ENCODE measurements at regions not wholly inside any gene's neighbourhood (a gene's known extent, or its start where the extent isn't known, plus 50 kb on each side); places are given as distances from the start of the nearest gene placed in this dataset.

- Mint-ChIP-seq H3K4me3 (no peak overlapping the region), H3K9me3 (ENCODE audit: insufficient read depth) (peaks cover 10% of the 10 kb centered on the region), H3K4me1 (ENCODE audit: low read depth) (no peaks in the 10 kb centered on the region), H3K27ac (no peak overlapping the region), H3K36me3 (ENCODE audit: low read depth) (no peaks in the 10 kb centered on the region), H3K27me3 (ENCODE audit: low read depth) (no peaks in the 10 kb centered on the region)
- POLR2A ChIA-PET, result interaction anchor here (0.6 kb wide), 1 partner anchor 216 kb away, joined by 3 read pairs; no protein-coding TSS in a partner anchor
- DNase-seq (no peak), ATAC-seq (no peak)
- CTCF ChIA-PET, result no interaction called here
Observed at GRCh38 chr3:164397462-164397861, 680.8 kb downstream of the SI start.

- ChIA-PET CTCF (no interaction called here), POLR2A (no interaction called here)
- Mint-ChIP-seq H3K4me1 (ENCODE audit: low read depth) (no peaks in the 10 kb centered on the region), H3K27ac (no peak overlapping the region), H3K36me3 (ENCODE audit: low read depth) (no peaks in the 10 kb centered on the region), H3K9me3 (ENCODE audit: insufficient read depth) (peaks cover 7% of the 10 kb centered on the region), H3K27me3 (ENCODE audit: low read depth) (no peaks in the 10 kb centered on the region), H3K4me3 (no peak overlapping the region)
- ATAC-seq, result no peak
- no peak for DNase-seq
Observed at GRCh38 chr3:164393171-164393570, 685.1 kb downstream of the SI start.

GRCh38 chr3:164390046-164390445 lies 688.2 kb downstream of the SI start:
- no peak for DNase-seq
- peaks cover 5% of the 10 kb centered on the region for H3K9me3 Mint-ChIP-seq (ENCODE audit: insufficient read depth)
- no peak overlapping the region for H3K4me3 Mint-ChIP-seq
- POLR2A ChIA-PET, result no interaction called here
- H3K36me3 Mint-ChIP-seq (ENCODE audit: low read depth), result no peaks in the 10 kb centered on the region
- H3K4me1 Mint-ChIP-seq (ENCODE audit: low read depth), result no peaks in the 10 kb centered on the region
- no peak overlapping the region for H3K27ac Mint-ChIP-seq
- CTCF ChIA-PET, result no interaction called here
- no peaks in the 10 kb centered on the region for H3K27me3 Mint-ChIP-seq (ENCODE audit: low read depth)
- no peak for ATAC-seq

DNA sequence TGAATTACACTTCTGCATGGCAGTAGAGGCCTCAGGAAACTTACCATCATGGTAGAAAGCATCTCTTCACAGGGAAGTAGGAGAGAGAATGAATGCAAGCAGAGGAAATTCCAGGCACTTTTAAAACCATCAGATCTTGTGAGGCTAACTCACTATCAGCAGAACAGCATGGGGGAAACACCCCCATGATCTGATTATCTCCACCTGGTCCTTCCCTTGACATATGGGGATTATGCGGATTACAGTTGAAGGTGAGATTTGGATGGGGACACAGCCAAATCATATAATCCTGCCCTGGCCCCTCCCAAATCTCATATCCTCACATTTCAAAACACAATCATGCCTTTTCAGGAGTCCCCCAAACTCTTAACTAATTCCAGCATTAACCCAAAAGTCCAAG lies 691.1 kb downstream of the SI start:
- Mint-ChIP-seq H3K9me3 (ENCODE audit: insufficient read depth) (peaks cover 5% of the 10 kb centered on the region), H3K4me1 (ENCODE audit: low read depth) (no peaks in the 10 kb centered on the region), H3K4me3 (no peak overlapping the region), H3K27me3 (ENCODE audit: low read depth) (no peaks in the 10 kb centered on the region), H3K27ac (no peak overlapping the region), H3K36me3 (ENCODE audit: low read depth) (no peaks in the 10 kb centered on the region)
- ATAC-seq (no peak), DNase-seq (no peak)
- ChIA-PET CTCF (no interaction called here), POLR2A (no interaction called here)

DNA sequence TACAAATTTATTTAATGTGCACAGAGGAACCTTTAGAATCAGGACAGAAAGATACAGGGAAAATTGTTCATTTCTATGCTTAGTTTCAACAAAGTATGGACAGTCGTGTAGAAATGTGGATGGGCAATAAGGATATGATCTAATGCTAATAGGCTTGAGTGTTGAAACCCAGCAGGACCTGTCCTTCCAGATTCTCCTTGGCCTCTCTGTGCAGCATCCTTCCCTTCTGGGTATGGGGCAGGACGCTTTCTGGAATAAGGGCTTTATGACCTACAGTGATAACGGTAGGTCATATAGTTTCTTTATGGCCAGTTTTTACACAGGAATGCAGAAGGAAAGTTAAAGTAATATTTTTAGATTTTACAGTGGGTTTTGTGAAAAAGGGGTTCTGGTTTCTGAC lies 698.1 kb downstream of the SI start:
- ATAC-seq (no peak), DNase-seq (no peak)
- Mint-ChIP-seq H3K4me3 (no peak overlapping the region), H3K27me3 (ENCODE audit: low read depth) (no peaks in the 10 kb centered on the region), H3K36me3 (ENCODE audit: low read depth) (no peaks in the 10 kb centered on the region), H3K27ac (no peak overlapping the region), H3K9me3 (ENCODE audit: insufficient read depth) (no peaks in the 10 kb centered on the region), H3K4me1 (ENCODE audit: low read depth) (no peaks in the 10 kb centered on the region)
- POLR2A ChIA-PET, result no interaction called here
- CTCF ChIA-PET, result no interaction called here

DNA sequence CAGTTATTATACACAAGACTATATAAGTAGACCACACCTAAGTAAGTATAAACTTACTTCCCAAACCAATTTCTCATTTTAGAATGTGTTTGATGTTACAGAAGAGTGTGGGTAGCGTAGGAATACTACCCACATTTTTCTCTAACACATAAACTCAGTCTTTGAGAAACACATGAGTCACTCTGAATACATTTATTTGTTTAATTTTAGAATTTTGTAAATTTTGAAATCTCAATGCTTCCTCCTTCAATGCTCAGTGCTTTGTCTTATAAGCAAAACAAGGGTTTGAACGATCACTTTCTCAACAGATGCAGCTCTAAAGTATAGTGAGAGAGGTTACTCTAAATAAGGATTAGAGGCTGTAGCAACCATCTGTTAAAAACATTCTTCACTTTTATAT lies 700.8 kb downstream of the SI start:
- Mint-ChIP-seq H3K4me3 (no peak overlapping the region), H3K36me3 (ENCODE audit: low read depth) (no peaks in the 10 kb centered on the region), H3K9me3 (ENCODE audit: insufficient read depth) (no peaks in the 10 kb centered on the region), H3K4me1 (ENCODE audit: low read depth) (no peaks in the 10 kb centered on the region), H3K27ac (no peak overlapping the region), H3K27me3 (ENCODE audit: low read depth) (no peaks in the 10 kb centered on the region)
- ChIA-PET CTCF (no interaction called here), POLR2A (no interaction called here)
- no peak for ATAC-seq
- DNase-seq, result no peak

DNA sequence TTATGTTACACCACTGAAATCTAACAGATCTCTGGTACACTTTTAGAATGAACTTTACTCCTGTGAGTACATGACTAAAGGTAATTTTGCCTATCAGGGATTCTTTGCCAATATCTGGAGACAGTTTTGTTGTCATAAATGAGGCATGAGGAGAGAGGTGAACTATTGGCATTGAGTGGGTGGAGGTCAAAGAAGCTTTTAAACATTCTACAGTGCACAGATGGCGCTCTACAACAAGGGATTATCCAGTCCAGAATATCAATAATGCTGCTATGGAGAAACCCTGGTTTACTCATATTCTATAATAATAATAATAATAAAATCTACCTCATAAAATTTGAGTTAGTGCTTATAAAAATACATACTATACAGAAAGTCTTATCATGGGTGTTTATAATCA lies 702.3 kb downstream of the SI start:
- Mint-ChIP-seq H3K27ac (no peak overlapping the region), H3K36me3 (ENCODE audit: low read depth) (no peaks in the 10 kb centered on the region), H3K9me3 (ENCODE audit: insufficient read depth) (no peaks in the 10 kb centered on the region), H3K4me3 (no peak overlapping the region), H3K4me1 (ENCODE audit: low read depth) (no peaks in the 10 kb centered on the region), H3K27me3 (ENCODE audit: low read depth) (no peaks in the 10 kb centered on the region)
- ATAC-seq (no peak), DNase-seq (no peak)
- POLR2A ChIA-PET, result no interaction called here
- CTCF ChIA-PET, result no interaction called here

- no peak for DNase-seq
- H3K9me3 Mint-ChIP-seq (ENCODE audit: insufficient read depth), result no peaks in the 10 kb centered on the region
Observed at GRCh38 chr3:164375538-164375937, 702.8 kb downstream of the SI start.

DNA sequence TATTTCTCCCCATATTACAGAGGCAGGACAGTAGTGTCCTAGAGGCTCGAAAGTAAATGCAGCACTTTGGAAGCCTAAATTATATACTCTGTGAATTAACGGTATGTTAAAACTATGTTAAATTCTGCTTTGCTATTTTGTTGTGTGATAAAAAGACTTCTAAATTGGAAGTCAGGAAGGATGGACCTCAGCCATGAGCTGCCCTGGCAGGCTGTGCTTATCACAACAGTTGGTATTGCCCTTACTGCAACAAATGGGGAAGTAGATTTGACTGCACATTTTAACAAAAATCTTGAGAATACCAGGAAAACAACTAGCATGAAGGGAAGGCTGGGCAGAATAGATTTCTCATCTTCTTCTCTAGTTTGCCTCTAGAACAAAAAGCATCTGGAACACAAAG lies 706.6 kb downstream of the SI start:
- CTCF ChIA-PET, result no interaction called here
- Mint-ChIP-seq H3K4me3 (no peak overlapping the region), H3K36me3 (ENCODE audit: low read depth) (no peaks in the 10 kb centered on the region), H3K27ac (no peak overlapping the region), H3K9me3 (ENCODE audit: insufficient read depth) (no peaks in the 10 kb centered on the region), H3K4me1 (ENCODE audit: low read depth) (no peaks in the 10 kb centered on the region), H3K27me3 (ENCODE audit: low read depth) (no peaks in the 10 kb centered on the region)
- POLR2A ChIA-PET, result no interaction called here
- ATAC-seq (no peak), DNase-seq (no peak)

More at GRCh38 chr3:164375538-164375937, 702.8 kb downstream of the SI start:
- Mint-ChIP-seq H3K4me1 (ENCODE audit: low read depth) (no peaks in the 10 kb centered on the region), H3K27me3 (ENCODE audit: low read depth) (no peaks in the 10 kb centered on the region), H3K4me3 (no peak overlapping the region), H3K36me3 (ENCODE audit: low read depth) (no peaks in the 10 kb centered on the region), H3K27ac (no peak overlapping the region)
- ATAC-seq, result no peak
- ChIA-PET POLR2A (no interaction called here), CTCF (no interaction called here)

DNA sequence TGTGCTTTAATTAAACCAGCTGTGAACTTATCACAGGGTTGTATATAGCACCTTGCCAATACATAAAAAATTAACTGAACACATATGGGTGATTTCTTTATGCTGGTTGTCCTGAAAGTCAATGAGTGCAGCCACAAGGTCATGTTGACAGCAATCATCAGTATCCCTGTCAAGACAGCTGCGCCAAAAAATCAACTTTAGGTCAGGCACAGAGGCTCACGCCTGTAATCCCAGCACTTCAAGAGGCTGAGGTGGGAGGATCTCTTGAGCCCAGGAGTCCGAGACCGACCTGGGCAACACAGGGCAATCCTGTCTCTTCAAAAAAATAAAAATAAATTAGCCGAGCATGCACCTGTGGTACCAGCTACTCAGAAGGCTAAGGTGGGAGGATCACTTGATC lies 707.3 kb downstream of the SI start:
- Mint-ChIP-seq H3K4me1 (ENCODE audit: low read depth) (no peaks in the 10 kb centered on the region), H3K4me3 (no peak overlapping the region), H3K9me3 (ENCODE audit: insufficient read depth) (no peaks in the 10 kb centered on the region), H3K27me3 (ENCODE audit: low read depth) (no peaks in the 10 kb centered on the region), H3K27ac (no peak overlapping the region), H3K36me3 (ENCODE audit: low read depth) (no peaks in the 10 kb centered on the region)
- no peak for DNase-seq
- no peak for ATAC-seq
- POLR2A ChIA-PET, result no interaction called here
- CTCF ChIA-PET, result no interaction called here

DNA sequence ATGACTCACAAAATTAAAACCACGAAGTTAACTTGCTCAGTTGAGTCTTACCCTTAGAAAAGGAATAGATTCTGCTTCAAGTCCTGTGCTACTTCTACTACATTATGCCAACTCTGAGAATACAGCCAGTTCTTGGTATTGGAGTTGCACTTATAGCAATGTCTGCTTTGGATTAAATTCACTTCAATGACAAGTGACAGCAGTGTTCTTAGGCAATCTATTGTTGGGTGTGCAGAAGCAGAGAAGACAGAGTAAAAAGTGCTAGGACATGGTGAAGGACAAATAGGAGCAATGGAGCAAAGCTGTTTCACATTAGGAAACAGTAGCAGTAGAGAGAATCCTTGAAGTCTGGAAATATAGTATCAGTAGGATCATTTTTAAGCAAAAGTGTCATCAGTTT lies 713.1 kb downstream of the SI start:
- ATAC-seq, result no peak
- no peak overlapping the region for H3K27ac Mint-ChIP-seq
- POLR2A ChIA-PET, result no interaction called here

GRCh38 chr3:164364111-164364510 lies 714.2 kb downstream of the SI start:
- no peak for ATAC-seq
- H3K27ac Mint-ChIP-seq, result no peak overlapping the region
- CTCF ChIA-PET, result no interaction called here
- H3K36me3 Mint-ChIP-seq (ENCODE audit: low read depth), result no peaks in the 10 kb centered on the region
- no peak for DNase-seq
- no peaks in the 10 kb centered on the region for H3K9me3 Mint-ChIP-seq (ENCODE audit: insufficient read depth)
- H3K27me3 Mint-ChIP-seq (ENCODE audit: low read depth), result no peaks in the 10 kb centered on the region
- POLR2A ChIA-PET, result no interaction called here
- no peak overlapping the region for H3K4me3 Mint-ChIP-seq
- no peaks in the 10 kb centered on the region for H3K4me1 Mint-ChIP-seq (ENCODE audit: low read depth)

More for the DNA sequence above, 713.1 kb downstream of the SI start:
- CTCF ChIA-PET, result no interaction called here
- Mint-ChIP-seq H3K9me3 (ENCODE audit: insufficient read depth) (no peaks in the 10 kb centered on the region), H3K27me3 (ENCODE audit: low read depth) (no peaks in the 10 kb centered on the region), H3K36me3 (ENCODE audit: low read depth) (no peaks in the 10 kb centered on the region), H3K4me1 (ENCODE audit: low read depth) (no peaks in the 10 kb centered on the region), H3K4me3 (no peak overlapping the region)
- no peak for DNase-seq

DNA sequence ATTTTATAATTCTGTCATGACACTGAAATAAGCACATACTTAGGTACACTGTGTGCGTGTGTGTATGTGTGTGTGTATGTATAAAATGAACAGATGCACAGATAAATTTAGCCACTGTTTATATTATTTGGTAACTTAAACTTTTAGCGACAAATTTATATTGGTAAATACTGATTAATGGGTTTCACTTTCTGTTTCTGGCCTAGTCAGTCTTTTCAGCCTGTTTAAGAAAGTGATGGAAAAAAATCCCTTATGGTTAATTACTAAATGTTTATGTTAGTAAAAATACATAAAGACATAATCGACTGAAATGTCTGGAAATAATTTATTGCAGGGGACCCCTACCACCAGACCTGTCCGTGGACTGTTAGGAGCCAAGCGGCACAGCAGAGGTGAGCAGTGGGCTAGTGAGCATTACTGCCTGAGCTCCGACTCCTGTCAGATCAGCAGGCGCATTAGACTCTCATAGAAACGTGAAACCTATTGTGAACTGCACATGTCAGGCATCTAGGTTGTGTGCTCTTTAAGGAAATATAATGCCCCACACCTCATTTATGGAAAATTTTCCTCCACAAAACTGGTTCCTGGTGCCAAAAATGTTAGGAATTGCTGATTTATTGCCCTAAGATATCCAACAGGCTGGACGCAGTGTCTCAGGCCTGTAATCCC lies 717.4 kb downstream of the SI start:
- ATAC-seq (no peak), DNase-seq (no peak)
- ChIA-PET POLR2A (no interaction called here), CTCF (no interaction called here)
- Mint-ChIP-seq H3K27ac (no peak overlapping the region), H3K4me3 (no peak overlapping the region), H3K4me1 (ENCODE audit: low read depth) (no peaks in the 10 kb centered on the region), H3K27me3 (ENCODE audit: low read depth) (no peaks in the 10 kb centered on the region), H3K36me3 (ENCODE audit: low read depth) (no peaks in the 10 kb centered on the region), H3K9me3 (ENCODE audit: insufficient read depth) (peaks cover 3% of the 10 kb centered on the region)

Data from activated CD8-positive, alpha-beta T cell treated with anti-CD3 and anti-CD28 coated beads, Interleukin-2, amount 10 ng/mL, durations not matched to agents 7 days and 5 days (primary cell).